PC-9 (cell line): ENCODE measurements at regions not wholly inside any gene's neighbourhood (a gene's known extent, or its start where the extent isn't known, plus 50 kb on each side); places are given as distances from the start of the nearest gene placed in this dataset.
A peak's percentile ranks its signal among the peaks of the same experiment; 100 is the strongest.

Source experiments
- BruUV-seq: library from RNA; stranded (reverse); fragments of 400-500 nt; replicated peaks from 2 replicates; lab custom pipeline; 2021; lab: Mats Ljungman, UMichigan
- CTCF ChIA-PET: fragments of 300-600 bp; sonication (Branson Sonifier 250); formaldehyde crosslinking; loops from one replicate; lab custom pipeline; 2022; ENCODE audit warnings: antibody characterized with exemption; lab: Charles Lee
- POLR2A ChIA-PET: fragments of 300-600 bp; sonication (Branson Sonifier 250); formaldehyde crosslinking; loops from one replicate; lab custom pipeline; 2022; ENCODE audit warnings: antibody characterized with exemption; ENCODE audit not compliant: unreplicated experiment; lab: Charles Lee
- DNase-seq, 2 experiments: peaks; one replicate each; pipeline versions ENCODE4 v3.0.0 to v3.0.0-alpha.2; 2015 to 2022; ENCODE audit warnings: mixed read lengths in 1 of 2
- H2AFZ ChIP-seq: fragments of 200-600 bp; sonication (generic); 2 replicates; pipeline ENCODE4 v1.8.1; 2017; ENCODE audit warnings: antibody characterized with exemption
- H3F3A ChIP-seq: fragments of 200-600 bp; sonication (generic); 2 replicates; pipeline ENCODE4 v1.8.1; 2017; ENCODE audit warnings: antibody characterized with exemption, mild to moderate bottlenecking, low read depth; ENCODE audit not compliant: insufficient read depth
- H3K27ac ChIP-seq: fragments of 200-600 bp; sonication (generic); 2 replicates; pipeline ENCODE4 v1.6.1; 2016; ENCODE audit warnings: mixed run types
- H3K27me3 ChIP-seq: fragments of 200-600 bp; sonication (generic); 2 replicates; pipeline ENCODE4 v1.6.1; 2016; ENCODE audit warnings: low read depth, mixed run types; ENCODE audit not compliant: insufficient read depth
- H3K36me3 ChIP-seq: fragments of 200-600 bp; sonication (generic); 2 replicates; pipeline ENCODE4 v1.6.1; 2016; ENCODE audit warnings: low read depth, mixed run types
- H3K4me1 ChIP-seq: fragments of 200-600 bp; sonication (generic); replicated peaks from 2 replicates; pipeline ENCODE4 v1.6.1; 2016; ENCODE audit warnings: mixed run types; ENCODE audit not compliant: insufficient read depth
- H3K4me2 ChIP-seq: fragments of 200-600 bp; sonication (generic); 2 replicates; pipeline ENCODE4 v1.6.1; 2017; ENCODE audit warnings: mixed run types
- H3K4me3 ChIP-seq: fragments of 200-600 bp; sonication (generic); 2 replicates; pipeline ENCODE4 v1.6.1; 2016; ENCODE audit warnings: mixed run types
- H3K79me2 ChIP-seq: fragments of 200-600 bp; sonication (generic); 2 replicates; pipeline ENCODE4 v1.6.1; 2017; ENCODE audit warnings: low read depth, mixed run types
- H3K9me2 ChIP-seq: fragments of 200-600 bp; sonication (generic); 2 replicates; pipeline ENCODE4 v1.8.1; 2017; ENCODE audit warnings: mild to moderate bottlenecking; ENCODE audit not compliant: insufficient read depth
- H3K9me3 ChIP-seq: fragments of 200-600 bp; sonication (generic); 2 replicates; pipeline ENCODE4 v1.8.1; 2016; ENCODE audit warnings: low read depth; ENCODE audit not compliant: insufficient read depth
- H4K20me1 ChIP-seq: fragments of 200-600 bp; sonication (generic); 2 replicates; pipeline ENCODE4 v1.8.1; 2017; ENCODE audit not compliant: insufficient read depth
- EZH2 ChIP-seq: fragments of 200-600 bp; sonication (generic); IDR thresholded peaks from 2 replicates; pipeline ENCODE4 v1.8.0; 2017; ENCODE audit warnings: antibody characterized with exemption, low read depth
- intact Hi-C: fragments of 100-400 bp; cut with micrococcal nuclease; formaldehyde crosslinking; loops from one replicate; pipeline ENCODE4 v1.10.0; 2022; ENCODE audit not compliant: unreplicated experiment
- TF ChIP-seq, protein P1 (sequence below): fragments of 200-600 bp; sonication (generic); conservative IDR thresholded peaks from 2 replicates; pipeline ENCODE4 v1.6.1; 2017; ENCODE audit warnings: mixed run types, antibody characterized with exemption, mild to moderate bottlenecking, moderate library complexity

DNA sequence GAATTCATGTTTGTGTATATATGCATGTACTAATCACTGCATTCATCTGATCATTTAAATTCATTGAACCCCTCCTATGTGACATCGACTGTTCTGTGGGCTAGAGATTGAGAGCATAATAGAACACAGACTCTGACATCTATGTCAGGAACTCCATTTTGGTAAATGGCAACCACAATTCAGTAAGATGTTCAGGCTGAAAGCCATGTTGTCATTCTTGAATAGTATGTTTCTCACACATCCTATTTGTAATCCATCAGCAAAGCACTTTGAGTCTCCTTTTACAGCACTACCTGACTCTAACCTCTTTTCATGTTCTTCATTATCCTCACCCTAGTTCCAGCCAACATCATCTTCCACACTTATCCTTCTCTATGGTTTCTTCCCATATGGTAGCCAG, 413.8 kb upstream of the MEX3C start:
- peaks cover 27% of the 10 kb centered on the region for H3K4me1 ChIP-seq

DNA sequence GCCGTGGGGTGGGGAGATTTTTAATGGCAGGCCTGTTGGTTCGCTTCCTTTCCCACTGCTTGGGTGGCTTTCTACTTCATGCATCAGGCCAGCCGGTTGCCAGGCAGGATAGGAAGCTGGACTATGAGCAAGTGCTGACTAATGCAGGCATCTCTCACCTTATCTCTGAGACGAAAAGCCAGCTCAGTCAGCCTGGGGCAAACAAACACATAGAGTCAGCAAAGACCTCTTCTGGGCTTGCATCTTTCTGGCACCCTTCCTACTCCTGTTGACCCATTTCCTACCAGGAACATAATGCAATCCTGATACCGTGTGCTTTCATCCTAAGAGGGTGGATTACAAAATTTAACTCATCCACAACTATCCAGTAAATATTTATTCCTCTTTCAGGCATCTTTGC, 416.6 kb upstream of the MEX3C start:
- Histone ChIP-seq H3K79me2 (no peaks in the 10 kb centered on the region), H3K4me3 (no peak overlapping the region), H3F3A (peaks cover 44% of the 10 kb centered on the region), H3K4me1 (peaks cover 47% of the 10 kb centered on the region), H3K36me3 (no peaks in the 10 kb centered on the region), H3K27me3 (no peaks in the 10 kb centered on the region), H3K4me2 (peak overlapping the region; percentile 56), H4K20me1 (no peaks in the 10 kb centered on the region), H3K27ac (peak overlapping the region; percentile 84), H3K9me2 (no peaks in the 10 kb centered on the region), H2AFZ (no peak overlapping the region), H3K9me3 (peaks cover 10% of the 10 kb centered on the region; the same call in 1 of the 2 replicates)
- ChIA-PET POLR2A (interaction anchor here (0.6 kb wide), 1 partner anchor 419 kb away, joined by 3 read pairs; no protein-coding TSS in a partner anchor), CTCF (no interaction called here)
- BruUV-seq = no TSS peak
- TF ChIP-seq EZH2 = no peak
- TF ChIP-seq, protein P1, sequence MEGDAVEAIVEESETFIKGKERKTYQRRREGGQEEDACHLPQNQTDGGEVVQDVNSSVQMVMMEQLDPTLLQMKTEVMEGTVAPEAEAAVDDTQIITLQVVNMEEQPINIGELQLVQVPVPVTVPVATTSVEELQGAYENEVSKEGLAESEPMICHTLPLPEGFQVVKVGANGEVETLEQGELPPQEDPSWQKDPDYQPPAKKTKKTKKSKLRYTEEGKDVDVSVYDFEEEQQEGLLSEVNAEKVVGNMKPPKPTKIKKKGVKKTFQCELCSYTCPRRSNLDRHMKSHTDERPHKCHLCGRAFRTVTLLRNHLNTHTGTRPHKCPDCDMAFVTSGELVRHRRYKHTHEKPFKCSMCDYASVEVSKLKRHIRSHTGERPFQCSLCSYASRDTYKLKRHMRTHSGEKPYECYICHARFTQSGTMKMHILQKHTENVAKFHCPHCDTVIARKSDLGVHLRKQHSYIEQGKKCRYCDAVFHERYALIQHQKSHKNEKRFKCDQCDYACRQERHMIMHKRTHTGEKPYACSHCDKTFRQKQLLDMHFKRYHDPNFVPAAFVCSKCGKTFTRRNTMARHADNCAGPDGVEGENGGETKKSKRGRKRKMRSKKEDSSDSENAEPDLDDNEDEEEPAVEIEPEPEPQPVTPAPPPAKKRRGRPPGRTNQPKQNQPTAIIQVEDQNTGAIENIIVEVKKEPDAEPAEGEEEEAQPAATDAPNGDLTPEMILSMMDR = no peak
- intact Hi-C loops = no loop called here
- DNase-seq = peak; percentile 43 to 91

More for the DNA sequence above, 413.8 kb upstream of the MEX3C start:
- Histone ChIP-seq H3K4me3 (no peak overlapping the region), H2AFZ (no peak overlapping the region), H3K36me3 (no peaks in the 10 kb centered on the region), H3K79me2 (no peaks in the 10 kb centered on the region), H3F3A (peaks cover 28% of the 10 kb centered on the region), H3K9me3 (peaks cover 10% of the 10 kb centered on the region; the same call in 1 of the 2 replicates), H3K9me2 (no peaks in the 10 kb centered on the region), H3K27me3 (no peaks in the 10 kb centered on the region), H3K27ac (no peak overlapping the region), H3K4me2 (no peak overlapping the region), H4K20me1 (no peaks in the 10 kb centered on the region)
- TF ChIP-seq, protein P1 = no peak
- TF ChIP-seq EZH2 = no peak
- ChIA-PET POLR2A (no interaction called here), CTCF (no interaction called here)
- DNase-seq = no peak
- BruUV-seq = no TSS peak
- intact Hi-C loops = no loop called here

DNA sequence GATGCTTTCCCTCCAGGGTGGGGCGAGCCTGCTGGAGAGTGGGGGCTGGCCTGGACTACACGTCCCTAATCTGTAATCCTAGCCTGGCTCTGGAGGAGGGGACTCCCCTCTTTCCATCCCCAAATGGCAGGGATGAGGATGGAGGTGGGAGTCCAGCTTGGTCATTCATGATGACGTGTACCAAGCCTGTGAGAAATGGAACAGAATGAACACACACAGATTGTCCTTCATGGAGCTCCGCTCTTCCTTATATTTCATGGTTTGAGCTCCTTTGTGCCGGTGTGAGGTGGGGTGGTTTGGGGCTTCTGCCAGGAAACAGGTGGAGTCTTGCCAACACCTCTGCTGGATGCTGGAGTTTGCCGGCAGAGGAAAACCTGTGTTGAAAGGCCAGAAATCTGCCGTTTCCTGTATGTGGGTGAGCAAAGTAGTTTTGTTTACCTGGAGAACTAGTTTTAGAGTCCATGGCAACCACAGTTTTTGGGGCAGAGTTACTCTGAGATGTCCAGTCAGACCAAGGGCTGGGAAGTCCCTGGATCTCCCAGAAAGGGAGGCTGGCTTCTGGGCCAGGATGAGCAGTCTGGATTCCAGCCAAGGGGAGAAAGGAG, 417.6 kb upstream of the MEX3C start:
- Histone ChIP-seq H3K27me3 (no peaks in the 10 kb centered on the region), H3F3A (peaks cover 44% of the 10 kb centered on the region), H3K4me2 (peak overlapping the region; percentile 56), H3K79me2 (no peaks in the 10 kb centered on the region), H3K9me2 (no peaks in the 10 kb centered on the region), H4K20me1 (no peaks in the 10 kb centered on the region), H3K9me3 (peaks cover 10% of the 10 kb centered on the region; the same call in 1 of the 2 replicates), H2AFZ (no peak overlapping the region), H3K4me1 (peaks cover 47% of the 10 kb centered on the region), H3K27ac (peak overlapping the region; percentile 84), H3K4me3 (no peak overlapping the region), H3K36me3 (no peaks in the 10 kb centered on the region)
- peak; percentile 41 to 83 for DNase-seq
- TF ChIP-seq, protein P1 = no peak
- TF ChIP-seq EZH2 = no peak
- POLR2A ChIA-PET = no interaction called here
- intact Hi-C loops = no loop called here
- no TSS peak for BruUV-seq
- CTCF ChIA-PET = no interaction called here
